AG09319 (cell line): ENCODE measurements at regions not wholly inside any gene's neighbourhood (a gene's known extent, or its start where the extent isn't known, plus 50 kb on each side); places are given as distances from the start of the nearest gene placed in this dataset.

Experiments used
- DNase-seq: peaks from one replicate; pipeline ENCODE4 v3.0.0-alpha.2; 2010; ENCODE audit warnings: low read depth; ENCODE audit errors: extremely low read depth
- CTCF ChIP-seq: IDR thresholded peaks from 2 replicates; pipeline ENCODE4 v1.5.1; 2011; ENCODE audit warnings: low read depth, mild to moderate bottlenecking, inconsistent platforms, low read length, moderate library complexity

- DNase-seq, result no peak
- no peak for TF ChIP-seq CTCF
Measured at GRCh38 chrX:113954297-113954696, 629.6 kb upstream of the HTR2C start.

- no peak for TF ChIP-seq CTCF
Measured at GRCh38 chrX:113950081-113950678, 633.7 kb upstream of the HTR2C start.

GRCh38 chrX:113947548-113947947 is 636.3 kb upstream of the HTR2C start:
- no peak for TF ChIP-seq CTCF
- no peak for DNase-seq

More at GRCh38 chrX:113950081-113950678, 633.7 kb upstream of the HTR2C start:
- DNase-seq, result no peak

GRCh38 chrX:113935518-113935917 is 648.4 kb upstream of the HTR2C start:
- no peak for TF ChIP-seq CTCF
- no peak for DNase-seq

GRCh38 chrX:113933931-113934330 is 650.0 kb upstream of the HTR2C start:
- DNase-seq, result no peak
- TF ChIP-seq CTCF, result no peak

GRCh38 chrX:113929004-113929403 is 654.9 kb upstream of the HTR2C start:
- DNase-seq, result peak; percentile 3
- TF ChIP-seq CTCF, result peak; percentile 55

- DNase-seq, result no peak
- TF ChIP-seq CTCF, result no peak
Measured at GRCh38 chrX:113920661-113921060, 663.2 kb upstream of the HTR2C start.
